BJ (cell line): ENCODE measurements at regions not wholly inside any gene's neighbourhood (a gene's known extent, or its start where the extent isn't known, plus 50 kb on each side); places are given as distances from the start of the nearest gene placed in this dataset.

ENCODE experiments used
- CTCF ChIA-PET: fragments of 350-600 bp; formaldehyde crosslinking; extraction: SDS; loops from one replicate; lab custom pipeline; 2021; ENCODE audit warnings: antibody characterized with exemption, inconsistent platforms; lab: Yijun Ruan, JAX
- POLR2A ChIA-PET: fragments of 300-600 bp; sonication (Branson Sonifier 250); formaldehyde crosslinking; extraction: SDS; loops from one replicate; lab custom pipeline; 2021; ENCODE audit warnings: antibody characterized with exemption; lab: Charles Lee
- DNase-seq: peaks from one replicate; pipeline ENCODE4 v3.0.0-alpha.2; 2011; ENCODE audit warnings: low read depth
- H3K27me3 ChIP-seq: 2 replicates; pipeline ENCODE4 v1.6.0; 2011; ENCODE audit warnings: low read length; ENCODE audit not compliant: control insufficient read depth, insufficient read depth
- H3K36me3 ChIP-seq: 2 replicates; pipeline ENCODE4 v1.5.1; 2011; ENCODE audit warnings: low read length; ENCODE audit not compliant: control insufficient read depth, insufficient read depth
- H3K4me3 ChIP-seq: 2 replicates; pipeline ENCODE4 v1.5.1; 2011; ENCODE audit warnings: low read depth, mild to moderate bottlenecking, control low read depth, low read length
- CTCF ChIP-seq: IDR thresholded peaks from 2 replicates; pipeline ENCODE4 v1.5.1; 2011; ENCODE audit warnings: low read depth, mild to moderate bottlenecking, control low read depth, inconsistent platforms, low read length, moderate library complexity; ENCODE audit not compliant: insufficient read depth

GRCh38 chr20:40744072-40744817, 55.2 kb upstream of the MAFB start:
- DNase-seq = no peak
- CTCF ChIA-PET = interaction anchor here (0.7 to 6.1 kb wide), 4 partner anchors 9 to 218 kb away, joined by 3 to 66 read pairs (median 7); no protein-coding TSS in a partner anchor
- no peak for TF ChIP-seq CTCF
- no peaks in the 10 kb centered on the region for H3K36me3 ChIP-seq
- no peak overlapping the region for H3K4me3 ChIP-seq
- POLR2A ChIA-PET = no interaction called here
- peaks cover 3% of the 10 kb centered on the region for H3K27me3 ChIP-seq

GRCh38 chr20:40744818-40745175, 55.8 kb upstream of the MAFB start:
- ChIA-PET CTCF (interaction anchor here (0.7 to 2.5 kb wide), 3 partner anchors 10 to 202 kb away, joined by 3 to 8 read pairs (median 6); no protein-coding TSS in a partner anchor), POLR2A (no interaction called here)
- peaks cover 3% of the 10 kb centered on the region for H3K27me3 ChIP-seq
- H3K4me3 ChIP-seq = no peak overlapping the region
- no peak for DNase-seq
- TF ChIP-seq CTCF = no peak
- no peaks in the 10 kb centered on the region for H3K36me3 ChIP-seq

- Histone ChIP-seq H3K36me3 (no peaks in the 10 kb centered on the region), H3K4me3 (no peak overlapping the region), H3K27me3 (peaks cover 3% of the 10 kb centered on the region)
- TF ChIP-seq CTCF = no peak
- ChIA-PET CTCF (interaction anchor here (2.5 to 2.8 kb wide), 2 partner anchors 200 to 216 kb away, joined by 8 to 10 read pairs; no protein-coding TSS in a partner anchor), POLR2A (no interaction called here)
- DNase-seq = no peak
These were observed 57.2 kb upstream of the MAFB start for GRCh38 chr20:40746251-40746650.

GRCh38 chr20:40748182-40748581, 59.1 kb upstream of the MAFB start:
- POLR2A ChIA-PET = no interaction called here
- TF ChIP-seq CTCF = no peak
- no peaks in the 10 kb centered on the region for H3K36me3 ChIP-seq
- CTCF ChIA-PET = interaction anchor here (2.3 to 2.8 kb wide), 2 partner anchors 215 kb away, joined by 8 to 10 read pairs; no protein-coding TSS in a partner anchor
- H3K27me3 ChIP-seq = peaks cover 3% of the 10 kb centered on the region
- no peak for DNase-seq
- no peak overlapping the region for H3K4me3 ChIP-seq

- CTCF ChIA-PET = interaction anchor here (1.3 to 2.3 kb wide), 3 partner anchors 9 to 213 kb away, joined by 3 to 8 read pairs (median 5); no protein-coding TSS in a partner anchor
- Histone ChIP-seq H3K36me3 (no peaks in the 10 kb centered on the region), H3K27me3 (no peaks in the 10 kb centered on the region; the same call in 1 of the 2 replicates), H3K4me3 (no peak overlapping the region)
- no peak for TF ChIP-seq CTCF
- no peak for DNase-seq
- POLR2A ChIA-PET = no interaction called here
These were observed 61.0 kb upstream of the MAFB start for GRCh38 chr20:40749985-40750506.
